ENCODE measurements at regions not wholly inside any gene's neighbourhood (a gene's known extent, or its start where the extent isn't known, plus 50 kb on each side); places are given as distances from the start of the nearest gene placed in this dataset.

DNA sequence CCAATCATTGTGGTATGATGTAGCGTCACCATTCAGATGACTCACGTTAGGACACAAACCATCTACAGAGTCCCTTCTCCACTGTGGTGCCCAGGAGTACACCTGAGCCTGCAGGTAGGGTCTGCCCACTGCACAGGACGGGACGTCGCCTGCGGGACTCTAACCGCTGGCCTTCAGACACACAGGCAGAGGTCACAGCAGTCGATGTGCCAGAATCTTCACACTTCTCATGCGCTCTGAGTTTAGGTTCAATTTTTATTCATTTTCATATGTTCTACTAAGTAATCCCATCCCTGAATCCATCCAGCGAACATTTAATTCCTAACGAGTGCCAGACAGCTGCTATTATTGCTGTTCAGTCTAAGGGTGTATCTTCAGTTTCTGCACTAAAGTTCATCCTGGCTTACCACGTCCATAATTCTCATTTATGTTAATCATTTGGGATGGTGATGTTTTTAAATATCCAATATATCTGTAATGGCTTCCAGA, 73.3 kb downstream of the CXCL12 start:
- intact Hi-C loops (cut with micrococcal nuclease), result loop anchor here (1.0 to 5.0 kb wide), 3 partner anchors 546 to 640 kb away; no protein-coding TSS in a partner anchor
- DNase-seq, result no peak
- CTCF ChIA-PET, result interaction anchor here (1.1 to 1.6 kb wide), 2 partner anchors 14 to 25 kb away, joined by 4 read pairs; no protein-coding TSS in a partner anchor
- Mint-ChIP-seq H3K4me1 (ENCODE audit: low read depth) (peaks cover 8% of the 10 kb centered on the region), H3K36me3 (ENCODE audit: low read depth) (no peaks in the 10 kb centered on the region), H3K27me3 (ENCODE audit: low read depth) (peaks cover 13% of the 10 kb centered on the region), H3K4me3 (no peak overlapping the region), H3K27ac (no peak overlapping the region), H3K9me3 (peaks cover under 1% of the 10 kb centered on the region)

DNA sequence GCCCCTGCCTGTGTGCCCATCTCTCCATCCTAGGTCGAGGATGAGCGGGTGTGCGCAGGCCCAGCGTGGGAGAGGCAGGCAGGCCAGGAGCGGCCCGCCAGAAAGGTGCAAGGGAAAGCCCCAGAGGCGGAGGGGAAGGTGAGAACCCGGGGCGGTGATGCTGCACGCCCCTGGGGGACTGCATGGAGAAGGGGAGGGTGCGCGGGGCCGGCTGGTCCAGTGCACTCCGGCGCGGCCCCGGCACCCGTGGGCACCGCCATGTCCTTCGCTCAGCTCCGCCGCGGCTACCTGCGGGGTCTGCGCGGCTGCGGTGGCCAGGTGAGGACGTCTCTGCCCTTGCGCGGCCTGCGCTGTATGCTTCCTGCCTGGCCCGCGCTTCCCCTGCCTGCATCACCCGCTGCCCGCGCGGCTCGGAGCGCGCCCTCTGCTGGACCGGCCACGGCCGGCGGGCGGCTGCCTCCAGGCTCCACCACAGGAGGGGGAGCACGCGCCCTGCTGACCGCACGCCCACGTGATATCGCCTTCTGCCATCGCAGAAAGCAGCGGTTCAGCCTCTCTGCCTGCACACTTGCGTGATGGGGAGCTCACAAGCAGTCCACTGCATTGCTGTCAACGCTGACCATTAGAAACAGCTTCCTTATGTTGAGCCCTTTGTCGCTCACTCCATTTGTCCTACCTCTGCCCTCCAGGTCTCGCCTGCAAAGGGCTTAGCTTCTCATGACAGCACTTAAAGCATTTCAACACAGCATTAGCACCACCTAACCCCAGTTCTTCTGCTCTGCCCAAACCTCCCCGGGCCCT, 73.9 kb downstream of the CXCL12 start:
- CTCF ChIA-PET, result interaction anchor here (1.1 to 1.6 kb wide), 2 partner anchors 14 to 26 kb away, joined by 4 read pairs; no protein-coding TSS in a partner anchor
- H3K4me3 Mint-ChIP-seq, result no peak overlapping the region

DNA sequence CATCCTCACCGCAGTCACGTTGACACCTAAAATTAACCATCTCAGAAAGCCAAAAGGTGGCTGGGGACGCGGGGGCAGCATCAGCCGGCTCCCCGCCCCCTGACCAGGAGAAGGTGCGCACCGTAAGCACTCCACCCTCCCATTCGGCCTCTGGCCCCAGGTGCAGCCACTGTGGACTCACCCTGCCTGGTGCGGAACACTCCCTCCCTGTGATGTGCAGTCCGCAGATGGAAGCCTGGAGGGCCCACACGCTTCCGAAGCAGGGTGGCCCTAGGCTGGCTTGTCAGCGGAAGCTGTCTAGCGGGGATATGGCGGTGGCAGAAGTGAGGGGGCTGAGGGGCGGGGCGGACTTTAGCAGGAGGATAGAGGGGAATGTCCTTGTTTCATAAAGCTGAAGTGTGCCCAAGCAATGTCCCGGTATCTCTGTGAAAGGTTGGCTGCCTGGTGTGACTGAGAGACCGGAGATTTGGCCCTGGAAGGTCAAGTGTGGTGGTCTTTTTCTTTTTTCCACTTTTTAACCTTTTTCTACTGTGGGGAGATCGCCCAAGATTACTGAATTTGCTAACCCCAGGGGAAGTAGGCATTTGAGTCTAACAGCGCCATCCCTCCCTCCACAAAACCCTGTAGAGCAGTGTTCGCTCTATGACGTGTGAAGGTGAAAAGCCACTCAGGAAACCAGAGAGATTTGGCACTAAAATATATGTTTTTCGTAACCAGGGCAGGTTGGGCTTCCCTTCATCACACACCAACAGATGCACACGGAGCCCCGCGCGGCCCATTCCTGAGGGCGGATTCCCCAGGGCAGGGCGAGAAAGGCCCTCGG, 74.7 kb downstream of the CXCL12 start:
- intact Hi-C loops (cut with micrococcal nuclease), result loop anchor here (5.0 kb wide), 1 partner anchor 547 kb away; no protein-coding TSS in a partner anchor
- CTCF ChIA-PET, result interaction anchor here (1.6 kb wide), 1 partner anchor 27 kb away, joined by 4 read pairs; no protein-coding TSS in a partner anchor
- Mint-ChIP-seq H3K27me3 (ENCODE audit: low read depth) (peaks cover 13% of the 10 kb centered on the region), H3K27ac (no peak overlapping the region), H3K9me3 (peaks cover 4% of the 10 kb centered on the region), H3K36me3 (ENCODE audit: low read depth) (no peaks in the 10 kb centered on the region), H3K4me1 (ENCODE audit: low read depth) (peaks cover 8% of the 10 kb centered on the region), H3K4me3 (no peak overlapping the region)
- DNase-seq, result no peak

More for the DNA sequence above, 73.9 kb downstream of the CXCL12 start:
- DNase-seq, result peak; percentile 76
- Mint-ChIP-seq H3K36me3 (ENCODE audit: low read depth) (no peaks in the 10 kb centered on the region), H3K27me3 (ENCODE audit: low read depth) (peaks cover 13% of the 10 kb centered on the region), H3K4me1 (ENCODE audit: low read depth) (peaks cover 8% of the 10 kb centered on the region), H3K9me3 (peaks cover 4% of the 10 kb centered on the region), H3K27ac (no peak overlapping the region)
- intact Hi-C loops (cut with micrococcal nuclease), result loop anchor here (1.0 to 5.0 kb wide), 3 partner anchors 546 to 640 kb away; no protein-coding TSS in a partner anchor

DNA sequence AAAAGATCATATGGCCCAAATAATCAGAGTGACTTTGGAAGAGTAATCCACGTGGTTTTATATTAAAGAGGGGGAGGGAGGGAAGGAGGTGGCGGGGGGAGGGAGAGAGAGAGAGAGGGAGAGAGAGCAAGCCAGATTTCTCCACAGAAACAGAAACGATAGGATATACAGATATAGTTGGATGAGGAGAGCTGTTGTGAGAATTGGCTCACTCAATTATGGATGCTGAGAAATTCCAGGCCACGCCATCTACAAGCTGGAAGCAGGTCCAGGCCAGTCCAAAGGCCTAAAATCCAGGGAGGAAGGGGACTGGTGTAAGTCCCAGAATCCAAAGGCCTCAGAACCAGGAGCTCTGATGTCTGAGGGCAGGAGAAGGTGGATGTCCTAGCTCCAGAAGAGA, 75.5 kb downstream of the CXCL12 start:
- Mint-ChIP-seq H3K27ac (no peak overlapping the region), H3K9me3 (peaks cover 4% of the 10 kb centered on the region), H3K4me3 (no peak overlapping the region), H3K27me3 (ENCODE audit: low read depth) (peaks cover 13% of the 10 kb centered on the region), H3K4me1 (ENCODE audit: low read depth) (peaks cover 8% of the 10 kb centered on the region), H3K36me3 (ENCODE audit: low read depth) (no peaks in the 10 kb centered on the region)
- no peak for DNase-seq
- CTCF ChIA-PET, result no interaction called here
- intact Hi-C loops (cut with micrococcal nuclease), result no loop called here

DNA sequence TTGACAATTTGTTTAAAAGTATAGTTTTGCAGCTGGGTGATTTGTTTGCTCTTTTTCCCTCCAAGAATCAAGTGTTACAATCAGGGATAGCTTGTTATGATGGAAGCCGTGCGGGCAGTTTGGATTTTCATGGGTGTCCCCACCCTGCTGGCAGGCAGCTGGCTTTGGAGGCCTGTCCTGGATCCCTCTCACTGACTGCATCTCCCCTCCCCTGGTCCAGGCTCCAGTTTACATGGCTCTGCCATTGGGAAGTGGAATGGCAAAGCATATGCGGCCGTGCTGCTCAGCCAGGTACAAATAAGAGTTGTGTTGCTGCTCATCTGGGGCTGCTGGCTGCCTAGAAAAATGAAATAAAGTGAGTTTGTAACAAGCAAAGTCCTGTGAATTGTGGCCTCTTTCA, 76.0 kb downstream of the CXCL12 start:
- Mint-ChIP-seq H3K27ac (no peak overlapping the region), H3K9me3 (peaks cover 7% of the 10 kb centered on the region), H3K36me3 (ENCODE audit: low read depth) (no peaks in the 10 kb centered on the region), H3K4me3 (no peak overlapping the region), H3K27me3 (ENCODE audit: low read depth) (peaks cover 15% of the 10 kb centered on the region), H3K4me1 (ENCODE audit: low read depth) (peaks cover 8% of the 10 kb centered on the region)
- intact Hi-C loops (cut with micrococcal nuclease), result no loop called here
- DNase-seq, result no peak
- CTCF ChIA-PET, result interaction anchor here (0.7 kb wide), 1 partner anchor 619 kb away, joined by 3 read pairs; no protein-coding TSS in a partner anchor

DNA sequence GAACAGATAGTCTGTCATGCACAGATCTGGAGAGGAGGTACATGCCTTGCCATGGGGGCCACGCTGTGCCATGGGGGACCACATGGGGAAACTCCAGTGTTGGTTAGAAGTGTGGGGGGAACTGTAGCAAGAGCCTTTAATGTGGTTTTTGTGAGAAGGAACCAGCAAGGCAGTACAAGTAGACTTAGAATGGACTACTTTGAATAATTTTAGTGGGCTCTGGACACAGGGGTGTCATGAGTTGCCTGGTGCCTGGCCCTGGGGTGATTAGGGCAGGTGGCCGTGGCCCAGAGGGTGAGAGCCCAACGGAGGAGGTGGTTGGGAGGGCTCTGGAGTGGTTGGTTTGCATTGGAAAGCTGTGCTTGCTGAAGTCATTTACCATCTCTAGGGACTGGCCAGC, 77.2 kb downstream of the CXCL12 start:
- Mint-ChIP-seq H3K27ac (no peak overlapping the region), H3K9me3 (peaks cover 11% of the 10 kb centered on the region), H3K4me1 (ENCODE audit: low read depth) (peaks cover 8% of the 10 kb centered on the region), H3K36me3 (ENCODE audit: low read depth) (no peaks in the 10 kb centered on the region), H3K4me3 (no peak overlapping the region), H3K27me3 (ENCODE audit: low read depth) (peaks cover 16% of the 10 kb centered on the region)
- DNase-seq, result no peak
- intact Hi-C loops (cut with micrococcal nuclease), result no loop called here
- CTCF ChIA-PET, result no interaction called here

DNA sequence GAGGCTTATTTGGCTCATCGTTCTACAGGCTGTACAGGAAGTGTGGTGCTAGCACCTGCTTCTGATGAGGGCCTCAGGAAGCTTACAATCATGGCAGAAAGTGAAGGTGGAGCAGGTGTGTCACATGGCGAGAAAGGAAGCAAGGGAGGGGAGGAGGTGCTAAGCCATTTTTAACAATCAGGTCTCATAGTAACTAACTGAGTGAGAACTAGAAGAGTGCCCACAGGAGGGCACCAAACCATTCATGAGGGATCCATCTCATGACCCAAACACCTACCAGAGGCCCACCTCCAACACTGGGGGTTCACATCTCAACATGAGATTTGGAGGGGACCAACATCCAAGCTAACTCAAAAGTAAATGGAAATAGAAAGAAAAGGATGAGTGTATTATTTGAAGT, 78.1 kb downstream of the CXCL12 start:
- Mint-ChIP-seq H3K9me3 (peaks cover 11% of the 10 kb centered on the region), H3K27ac (no peak overlapping the region), H3K27me3 (ENCODE audit: low read depth) (peaks cover 11% of the 10 kb centered on the region), H3K4me3 (no peak overlapping the region), H3K36me3 (ENCODE audit: low read depth) (no peaks in the 10 kb centered on the region), H3K4me1 (ENCODE audit: low read depth) (peaks cover 8% of the 10 kb centered on the region)
- DNase-seq, result no peak
- intact Hi-C loops (cut with micrococcal nuclease), result no loop called here
- CTCF ChIA-PET, result no interaction called here

DNA sequence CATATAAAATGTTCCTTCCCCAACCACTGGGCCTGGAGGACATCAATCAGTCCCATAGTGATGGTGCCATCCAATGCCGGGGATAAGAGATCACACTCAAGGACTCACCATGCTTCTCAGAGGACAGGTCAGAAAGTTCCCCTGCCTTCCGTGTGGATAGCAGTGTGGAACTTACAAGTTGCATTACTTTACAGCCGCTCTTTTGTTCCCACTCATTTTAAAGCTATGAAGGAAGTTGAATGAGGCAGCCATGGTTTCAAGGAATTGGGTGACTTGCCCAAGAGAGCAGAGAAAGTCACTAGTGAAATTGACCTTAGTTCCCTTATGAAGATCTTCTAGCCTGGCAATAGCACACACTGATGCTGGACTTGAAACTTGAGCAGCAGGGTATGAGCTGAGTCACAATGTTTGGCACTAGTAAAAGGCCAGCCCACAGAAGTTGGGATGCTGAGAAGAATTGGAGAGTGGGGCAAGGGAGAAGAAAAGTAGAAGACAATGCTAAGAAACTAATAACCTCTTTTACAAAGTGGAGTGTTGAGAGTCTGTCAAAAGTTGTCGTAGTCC, 78.7 kb downstream of the CXCL12 start:
- Mint-ChIP-seq H3K9me3 (peaks cover 11% of the 10 kb centered on the region), H3K4me3 (no peak overlapping the region), H3K27ac (no peak overlapping the region), H3K36me3 (ENCODE audit: low read depth) (no peaks in the 10 kb centered on the region), H3K27me3 (ENCODE audit: low read depth) (peaks cover 6% of the 10 kb centered on the region), H3K4me1 (ENCODE audit: low read depth) (peaks cover 3% of the 10 kb centered on the region)
- no peak for DNase-seq
- CTCF ChIA-PET, result no interaction called here
- intact Hi-C loops (cut with micrococcal nuclease), result no loop called here

DNA sequence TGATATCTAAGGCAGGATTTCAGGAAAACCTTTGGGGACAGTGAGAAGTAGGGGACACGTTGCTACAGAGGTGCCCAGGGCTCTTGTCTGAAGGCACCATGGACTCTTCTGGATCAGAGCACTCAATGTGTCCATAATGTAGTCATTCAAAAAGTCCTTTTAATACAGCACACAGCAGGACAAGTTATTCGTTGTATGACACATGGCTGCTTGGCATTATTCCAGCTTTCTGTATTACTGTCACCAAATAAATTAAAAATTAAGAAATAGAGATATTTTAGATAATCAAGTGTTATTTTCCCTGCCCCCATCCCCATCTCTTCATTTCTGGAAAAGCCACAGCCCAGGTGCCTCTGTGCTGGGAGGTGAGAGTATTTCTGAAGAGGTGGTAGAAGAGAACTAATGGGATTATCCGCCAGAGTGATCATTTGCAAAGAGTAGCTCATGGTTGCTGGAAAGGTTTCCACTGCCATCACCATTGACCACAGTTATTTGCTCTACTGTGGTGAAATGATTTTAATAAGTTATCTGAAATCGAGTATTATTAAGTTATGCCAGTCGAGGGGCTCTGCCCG, 83.0 kb downstream of the CXCL12 start:
- CTCF ChIA-PET, result no interaction called here
- H3K4me1 Mint-ChIP-seq (ENCODE audit: low read depth), result no peaks in the 10 kb centered on the region
- H3K27ac Mint-ChIP-seq, result no peak overlapping the region
- H3K4me3 Mint-ChIP-seq, result no peak overlapping the region
- H3K36me3 Mint-ChIP-seq (ENCODE audit: low read depth), result no peaks in the 10 kb centered on the region
- intact Hi-C loops (cut with micrococcal nuclease), result no loop called here
- H3K9me3 Mint-ChIP-seq, result peaks cover 11% of the 10 kb centered on the region
- H3K27me3 Mint-ChIP-seq (ENCODE audit: low read depth), result peaks cover 2% of the 10 kb centered on the region
- no peak for DNase-seq

DNA sequence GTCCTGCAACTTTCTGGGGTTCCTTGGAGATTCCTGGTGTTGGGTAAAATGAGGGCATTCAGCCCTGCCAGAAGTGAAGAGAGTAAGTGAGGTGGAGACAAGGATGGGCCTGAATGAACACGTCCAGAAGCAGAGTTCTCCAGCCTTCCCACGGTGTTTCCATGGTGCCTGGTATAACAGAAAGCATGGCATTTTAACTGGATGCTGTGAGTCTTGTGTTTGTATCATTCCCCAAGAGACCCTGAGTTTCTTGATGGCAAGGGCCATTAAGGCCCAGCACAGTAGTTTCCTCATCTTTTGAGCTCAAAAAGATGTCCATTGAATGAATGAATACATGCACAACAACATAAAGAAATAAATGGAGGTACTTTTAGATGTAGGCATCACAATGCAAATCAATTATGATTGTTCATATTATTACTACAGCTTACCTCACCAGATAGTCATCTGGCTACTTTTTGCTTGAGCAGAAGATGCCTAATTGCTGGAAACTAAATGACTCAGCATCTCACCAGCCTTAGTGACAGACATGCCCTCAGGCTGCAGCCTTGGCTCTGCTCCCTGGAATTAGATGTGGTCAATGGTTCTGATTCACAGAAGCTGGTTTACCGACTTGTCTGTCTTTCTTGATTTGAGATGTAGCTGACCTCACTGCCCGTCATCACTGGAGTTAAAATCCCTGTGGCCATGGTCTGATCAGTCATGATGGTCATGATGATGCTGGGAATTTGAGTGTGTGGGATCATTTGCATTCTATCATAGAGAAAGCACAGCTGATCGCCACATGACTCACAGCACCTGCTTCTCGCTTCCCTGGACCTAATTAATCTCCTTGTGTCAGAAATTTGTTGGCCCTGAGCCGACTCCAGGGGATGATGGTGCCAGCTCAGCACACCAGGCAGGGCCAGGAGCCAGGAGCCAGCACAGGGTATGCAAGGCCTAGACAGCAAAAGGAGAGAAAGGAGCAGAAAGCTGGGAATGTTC, 83.9 kb downstream of the CXCL12 start:
- no peak overlapping the region for H3K27ac Mint-ChIP-seq
- H3K36me3 Mint-ChIP-seq (ENCODE audit: low read depth), result no peaks in the 10 kb centered on the region
- H3K9me3 Mint-ChIP-seq, result peaks cover 7% of the 10 kb centered on the region
- no peaks in the 10 kb centered on the region for H3K4me1 Mint-ChIP-seq (ENCODE audit: low read depth)
- no peak for DNase-seq
- H3K27me3 Mint-ChIP-seq (ENCODE audit: low read depth), result peaks cover 4% of the 10 kb centered on the region
- intact Hi-C loops (cut with micrococcal nuclease), result no loop called here
- H3K4me3 Mint-ChIP-seq, result no peak overlapping the region
- CTCF ChIA-PET, result no interaction called here

DNA sequence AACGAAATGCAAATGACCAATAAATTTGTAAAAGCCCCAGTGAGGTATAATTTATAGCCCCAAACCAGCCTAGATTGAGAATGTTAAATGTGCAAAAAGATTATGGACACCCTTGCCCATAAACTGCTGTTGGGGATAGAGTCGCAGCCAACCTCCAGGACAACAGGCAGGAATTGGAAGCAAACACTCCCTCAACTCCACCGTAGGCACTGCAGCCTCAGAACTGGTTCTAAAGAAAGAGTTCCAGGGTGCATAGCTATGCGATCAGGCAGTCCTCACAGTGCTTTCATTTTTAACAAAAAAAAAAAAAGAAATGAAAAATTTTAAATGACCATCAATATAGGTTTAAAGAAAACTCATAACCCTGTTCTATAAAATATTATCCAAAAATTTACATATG, 86.2 kb downstream of the CXCL12 start:
- Mint-ChIP-seq H3K27ac (no peak overlapping the region), H3K4me3 (no peak overlapping the region), H3K9me3 (peaks cover 3% of the 10 kb centered on the region), H3K36me3 (ENCODE audit: low read depth) (no peaks in the 10 kb centered on the region), H3K27me3 (ENCODE audit: low read depth) (peaks cover 2% of the 10 kb centered on the region), H3K4me1 (ENCODE audit: low read depth) (no peaks in the 10 kb centered on the region)
- CTCF ChIA-PET, result no interaction called here
- DNase-seq, result no peak
- intact Hi-C loops (cut with micrococcal nuclease), result no loop called here

All from activated naive CD4-positive, alpha-beta T cell treated with anti-CD3 and anti-CD28 coated beads for 36 hours (primary cell).